Stimulated activated CD4-positive, alpha-beta T cell treated with anti-CD3 and anti-CD28 coated beads, Interleukin-12 subunit alpha, Interleukin-12 subunit beta, amount 100 ng/mL, for 4 hours (primary cell): ENCODE measurements at regions not wholly inside any gene's neighbourhood (a gene's known extent, or its start where the extent isn't known, plus 50 kb on each side); places are given as distances from the start of the nearest gene placed in this dataset.
"Not testable (repeated sequence)": the region's sequence is repeated elsewhere in the genome, so short reads cannot be mapped to it uniquely, and the experiment has no call there.

ENCODE experiments used
- DNase-seq: peaks from one replicate; pipeline ENCODE4 v3.0.0-alpha.2; 2020

DNA sequence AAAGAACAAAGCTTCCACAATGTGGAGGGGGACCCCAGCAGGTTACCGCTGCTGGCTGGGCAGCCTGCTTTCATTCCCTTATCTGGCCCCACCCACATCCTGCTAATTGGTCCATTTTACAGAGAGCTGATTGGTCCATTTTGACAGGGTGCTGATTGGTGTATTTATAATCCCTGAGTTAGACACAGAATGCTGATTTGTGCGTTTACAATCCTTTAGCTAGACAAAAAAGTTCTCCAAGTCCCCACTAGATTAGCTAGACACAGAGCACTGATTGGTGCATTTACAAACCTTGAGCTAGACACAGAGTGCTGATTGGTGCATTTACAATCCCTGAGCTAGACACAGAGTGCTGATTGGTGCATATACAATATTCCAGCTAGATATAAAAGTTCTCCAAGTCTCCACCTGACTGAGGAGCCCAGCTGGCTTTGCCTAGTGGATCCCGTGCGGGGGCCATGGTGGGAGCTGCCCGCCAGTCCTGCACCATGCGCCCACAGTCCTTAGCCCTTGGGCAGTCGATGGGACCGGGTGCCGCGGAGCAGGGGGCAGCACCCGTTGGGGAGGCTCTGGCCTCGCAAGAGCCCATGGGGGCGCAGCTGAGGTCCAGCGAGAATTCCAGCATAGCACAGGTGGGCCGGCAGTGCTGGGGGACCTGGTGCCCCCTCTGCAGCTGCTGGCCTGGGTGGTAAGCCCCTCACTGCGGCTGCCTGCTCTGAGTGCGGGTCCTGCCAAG is 88.8 kb upstream of the MYLIP start:
- not testable (repeated sequence) for DNase-seq

DNA sequence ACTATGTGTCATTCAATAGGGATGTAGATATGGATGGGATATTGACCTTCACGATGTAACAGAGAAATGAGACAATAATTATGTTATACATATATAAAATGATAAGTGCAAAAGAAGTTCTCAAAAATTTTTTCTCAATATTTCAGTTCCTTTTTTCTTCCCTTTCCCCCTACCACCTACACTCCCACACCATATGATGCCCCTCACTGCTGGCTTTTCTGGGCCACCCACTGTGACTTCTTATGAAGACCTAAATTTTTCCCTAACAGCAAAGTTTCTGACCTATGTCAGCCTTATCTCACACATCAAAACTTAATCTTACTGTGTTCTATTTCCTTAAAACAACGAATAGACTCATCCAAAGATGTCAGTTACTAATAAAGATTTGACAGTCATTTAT is 89.9 kb upstream of the MYLIP start:
- DNase-seq, result no peak

DNA sequence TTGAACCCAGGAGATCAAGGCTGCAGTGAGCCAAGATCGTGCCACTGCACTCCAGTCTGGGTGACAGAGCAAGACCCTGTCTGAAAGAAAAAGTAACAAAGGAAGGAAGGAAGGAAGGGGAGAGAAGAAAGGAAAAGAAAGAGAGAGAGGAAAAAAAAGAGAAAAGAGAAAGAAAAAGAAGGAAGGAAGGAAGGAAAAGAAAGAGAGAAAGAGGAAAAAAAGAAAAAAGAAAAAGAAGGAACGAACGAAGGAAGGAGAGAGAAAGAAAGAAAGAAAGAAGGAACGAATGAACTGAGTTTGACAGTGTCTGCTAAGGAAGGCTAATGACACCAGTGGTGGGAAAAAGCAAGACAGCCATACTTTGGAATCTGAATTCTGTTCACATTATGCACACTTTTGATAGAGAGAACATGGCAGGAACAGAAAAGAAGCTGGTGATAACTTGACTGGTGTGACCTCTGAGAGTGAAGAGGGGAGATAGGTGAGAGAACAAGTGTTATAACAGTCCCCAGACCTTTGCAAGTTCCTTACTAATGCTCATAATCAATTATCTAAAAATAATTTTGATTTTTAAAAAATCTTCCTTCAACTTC is 93.3 kb upstream of the MYLIP start:
- DNase-seq, result no peak

DNA sequence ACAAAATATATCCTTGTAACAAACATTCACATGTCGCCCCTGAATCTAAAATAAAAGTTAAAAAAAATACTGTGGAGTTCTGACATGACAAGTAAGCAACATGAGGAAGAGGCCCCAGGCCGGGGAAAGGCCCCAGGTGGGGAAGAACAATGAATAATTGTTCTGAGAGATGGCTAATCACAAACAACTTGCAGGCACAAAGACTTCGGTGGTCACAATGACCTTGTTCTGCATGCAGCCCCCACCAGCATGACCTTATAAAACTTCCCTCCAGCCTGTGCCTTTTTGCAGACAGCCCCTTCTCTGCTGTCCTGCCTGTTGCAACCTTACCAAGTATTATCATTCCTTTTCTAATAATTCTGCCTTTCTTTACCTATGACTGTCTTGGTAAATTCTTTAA is 95.7 kb upstream of the MYLIP start:
- DNase-seq, result no peak

DNA sequence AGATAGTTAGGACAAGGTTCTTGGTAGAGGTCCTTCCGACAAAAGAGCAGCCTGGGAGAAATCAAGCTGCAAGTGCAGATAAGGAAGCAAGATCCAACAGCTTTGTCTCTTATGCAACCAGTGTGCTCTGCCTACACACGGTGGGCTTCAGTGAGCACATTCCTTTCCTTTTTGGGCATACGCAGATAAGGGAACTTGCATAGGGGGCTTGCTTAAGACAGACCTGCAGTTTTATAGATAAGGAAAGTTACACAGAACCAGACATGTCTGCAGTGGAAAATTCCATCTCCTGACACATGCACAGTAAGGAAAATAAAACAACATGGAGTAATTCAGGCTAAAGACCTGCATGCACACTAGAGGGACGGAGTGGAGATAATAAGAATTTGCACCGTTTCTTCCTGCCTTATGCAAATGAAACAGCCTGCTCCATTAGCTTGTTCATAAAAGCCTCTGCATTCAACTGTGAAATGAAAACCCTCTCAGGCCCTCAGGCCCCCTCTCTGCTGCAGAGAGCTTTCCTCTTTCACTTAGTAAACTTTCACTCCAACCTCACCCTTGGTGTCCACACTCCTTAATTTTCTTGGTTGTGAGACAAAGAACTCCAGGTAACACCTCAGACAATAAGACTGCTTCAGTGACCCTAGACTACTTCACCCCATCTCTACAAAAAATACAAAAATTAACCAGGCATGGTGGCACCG is 97.5 kb upstream of the MYLIP start:
- DNase-seq, result no peak

DNA sequence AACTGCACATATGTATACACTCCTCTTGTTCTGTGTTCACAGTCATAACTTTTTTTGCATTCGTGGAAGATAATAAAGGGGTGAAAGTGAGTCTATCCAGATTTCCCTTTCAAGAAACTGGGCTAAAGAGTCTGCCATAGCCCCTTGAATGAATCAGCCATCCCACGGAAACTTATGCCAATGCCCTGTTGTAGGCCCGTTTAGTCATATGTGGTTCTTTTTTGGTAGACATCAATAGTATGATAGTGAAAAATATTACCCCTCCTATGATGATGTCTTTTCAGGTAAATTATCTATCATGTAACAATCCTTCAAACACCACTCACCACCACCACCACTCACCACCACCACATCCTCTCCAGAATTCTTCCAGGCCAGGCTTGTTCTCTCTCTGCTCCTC is 99.9 kb upstream of the MYLIP start:
- DNase-seq, result no peak

DNA sequence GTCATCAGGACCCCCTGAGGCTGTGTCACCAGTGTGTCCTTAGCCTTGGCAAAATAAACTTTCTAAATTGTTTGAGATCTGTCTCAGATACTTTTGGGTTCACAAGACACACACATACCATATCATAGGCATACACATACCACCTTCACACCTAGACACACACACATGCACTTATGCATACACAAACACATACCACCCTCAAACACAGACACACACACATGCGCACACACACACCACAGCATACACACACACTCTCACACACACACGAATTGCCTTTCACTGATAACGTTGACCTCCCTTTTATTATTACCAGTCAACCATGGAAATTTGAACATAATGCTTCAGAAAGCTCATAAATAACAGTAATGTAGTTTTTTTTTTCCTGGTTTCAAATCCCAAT is 108.6 kb upstream of the MYLIP start:
- DNase-seq, result no peak

DNA sequence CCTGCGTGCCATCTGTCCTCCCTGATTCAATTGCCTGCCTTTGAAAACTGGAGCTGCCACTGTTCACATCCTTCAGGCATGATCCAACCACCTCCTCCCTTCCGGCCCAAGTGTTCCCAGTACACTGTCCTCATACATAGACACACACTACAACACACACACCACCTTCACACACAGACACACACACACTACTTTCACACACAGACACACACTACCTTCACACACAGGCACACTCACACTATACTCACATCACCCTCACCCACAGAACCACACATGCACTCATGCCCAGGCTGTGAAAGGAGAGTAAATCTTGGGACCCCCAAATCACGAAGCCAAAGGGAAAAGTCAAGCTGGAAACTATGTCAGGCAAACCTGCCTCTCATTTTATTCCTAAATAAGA is 109.4 kb upstream of the MYLIP start:
- DNase-seq, result no peak

DNA sequence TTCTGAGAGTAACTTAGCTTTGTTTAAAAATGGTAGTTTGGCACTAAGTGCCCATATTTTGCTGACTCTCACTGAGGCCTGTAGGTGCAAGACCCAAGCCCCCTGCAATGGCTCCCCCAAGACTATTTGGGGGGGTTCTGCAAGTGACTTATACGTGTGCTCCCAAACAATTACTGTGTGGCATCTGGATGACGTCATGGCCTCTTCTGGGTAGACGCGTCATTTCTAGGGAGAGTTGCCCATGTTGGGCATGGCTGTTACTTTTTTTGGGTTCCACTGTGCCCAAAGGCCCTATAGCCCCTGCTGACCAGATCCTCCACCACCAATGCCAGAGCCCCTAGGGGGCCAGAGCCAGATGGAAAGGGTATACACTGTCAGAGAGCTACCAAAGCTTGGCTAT is 110.3 kb upstream of the MYLIP start:
- no peak for DNase-seq

DNA sequence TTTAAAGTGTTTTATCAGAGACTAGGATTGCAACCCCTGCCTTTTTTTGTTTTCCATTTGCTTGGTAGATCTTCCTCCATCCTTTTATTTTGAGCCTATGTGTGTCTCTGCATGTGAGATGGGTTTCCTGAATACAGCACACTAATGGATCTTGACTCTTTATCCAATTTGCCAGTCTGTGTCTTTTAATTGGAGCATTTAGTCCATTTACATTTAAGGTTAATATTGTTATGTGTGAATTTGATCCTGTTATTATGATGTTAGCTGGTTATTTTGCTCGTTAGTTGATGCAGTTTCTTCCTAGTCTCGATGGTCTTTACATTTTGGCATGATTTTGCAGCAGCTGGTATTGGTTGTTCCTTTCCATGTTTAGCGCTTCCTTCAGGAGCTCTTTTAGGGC is 114.6 kb upstream of the MYLIP start:
- not testable (repeated sequence) for DNase-seq

DNA sequence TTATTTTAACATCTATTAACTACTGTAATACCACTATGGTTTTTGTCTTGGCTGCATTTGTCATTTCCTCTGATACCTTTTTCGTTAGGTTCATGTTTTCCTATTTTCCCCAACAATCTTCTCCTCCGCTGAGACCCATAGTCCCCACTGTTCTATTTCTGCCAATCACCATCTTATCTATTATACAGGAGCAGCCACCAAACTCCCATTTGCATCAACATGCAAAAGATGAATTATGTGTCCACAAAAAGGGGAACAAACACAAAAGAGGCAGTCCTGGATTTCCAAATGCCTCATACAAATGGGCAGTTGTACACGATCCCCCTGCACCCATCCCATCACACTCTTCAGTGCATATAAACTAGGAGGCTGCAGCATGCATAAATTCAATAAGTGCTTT is 121.7 kb upstream of the MYLIP start:
- no peak for DNase-seq

DNA sequence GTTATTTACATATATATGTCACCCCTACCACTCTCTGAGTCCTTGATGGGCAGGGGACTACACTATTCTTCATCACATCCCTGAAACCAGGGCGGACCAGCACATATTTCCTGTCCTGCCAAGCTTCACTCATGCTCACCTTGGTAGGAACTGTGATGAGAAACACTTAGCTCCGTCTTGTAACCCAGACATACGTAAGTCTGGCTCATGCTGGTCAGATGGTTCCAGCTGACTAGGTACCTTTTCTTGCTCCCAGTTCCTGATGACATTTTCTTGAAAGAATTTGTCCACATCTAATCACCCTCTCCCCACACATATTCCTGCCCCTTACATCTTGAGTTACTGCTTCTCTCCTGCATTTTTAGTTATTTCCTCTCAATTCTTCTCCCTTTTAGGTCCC is 122.2 kb upstream of the MYLIP start:
- no peak for DNase-seq

DNA sequence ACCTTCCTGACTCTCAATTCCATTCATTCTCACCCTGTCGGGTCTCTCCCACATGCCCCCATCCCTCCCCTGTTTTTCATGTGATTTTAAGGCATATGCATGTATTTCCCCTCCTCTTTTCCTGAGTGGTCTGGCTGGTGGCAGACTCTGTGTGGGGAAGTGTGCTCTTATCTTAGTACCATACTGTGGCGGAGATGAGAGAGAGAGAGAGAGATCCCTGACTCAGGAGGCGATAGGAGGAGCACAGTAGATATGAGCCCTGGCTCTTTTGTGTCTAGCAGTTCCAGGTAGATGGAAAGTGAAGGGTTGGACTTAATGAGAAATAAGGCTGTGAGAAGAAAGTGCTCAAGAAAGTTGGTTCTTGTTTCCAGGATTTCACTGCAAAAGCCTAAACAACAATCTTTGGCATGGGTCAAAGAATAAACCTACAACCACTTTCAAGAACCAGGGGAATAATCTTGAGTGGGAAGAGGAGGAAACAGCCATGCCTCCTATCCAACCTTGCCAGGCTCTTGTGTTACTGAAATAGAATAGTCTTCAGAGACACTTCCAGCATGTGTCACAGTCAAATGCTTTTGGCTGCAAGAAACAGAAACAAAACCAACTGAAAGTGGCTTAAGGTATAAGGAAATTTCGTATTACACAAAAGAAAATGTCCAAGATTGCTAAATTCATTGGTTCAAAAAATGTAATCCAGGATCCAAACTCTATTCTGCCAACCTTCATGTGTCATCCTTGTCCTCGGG is 123.8 kb upstream of the MYLIP start:
- DNase-seq, result no peak

DNA sequence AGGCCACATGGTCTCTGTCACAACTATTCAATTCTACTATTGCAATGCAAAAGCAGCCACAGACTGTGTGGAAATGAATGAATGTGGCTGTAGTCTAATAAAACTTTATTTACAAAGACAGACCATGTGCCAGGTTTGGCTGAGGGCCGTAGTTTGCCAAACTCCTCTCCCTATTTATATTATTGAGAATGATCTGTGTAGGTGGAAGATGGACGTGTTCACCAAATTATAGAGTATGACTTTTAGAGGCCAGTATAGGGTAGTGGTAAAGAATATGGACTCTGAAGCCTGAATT is 125.7 kb upstream of the MYLIP start:
- no peak for DNase-seq

DNA sequence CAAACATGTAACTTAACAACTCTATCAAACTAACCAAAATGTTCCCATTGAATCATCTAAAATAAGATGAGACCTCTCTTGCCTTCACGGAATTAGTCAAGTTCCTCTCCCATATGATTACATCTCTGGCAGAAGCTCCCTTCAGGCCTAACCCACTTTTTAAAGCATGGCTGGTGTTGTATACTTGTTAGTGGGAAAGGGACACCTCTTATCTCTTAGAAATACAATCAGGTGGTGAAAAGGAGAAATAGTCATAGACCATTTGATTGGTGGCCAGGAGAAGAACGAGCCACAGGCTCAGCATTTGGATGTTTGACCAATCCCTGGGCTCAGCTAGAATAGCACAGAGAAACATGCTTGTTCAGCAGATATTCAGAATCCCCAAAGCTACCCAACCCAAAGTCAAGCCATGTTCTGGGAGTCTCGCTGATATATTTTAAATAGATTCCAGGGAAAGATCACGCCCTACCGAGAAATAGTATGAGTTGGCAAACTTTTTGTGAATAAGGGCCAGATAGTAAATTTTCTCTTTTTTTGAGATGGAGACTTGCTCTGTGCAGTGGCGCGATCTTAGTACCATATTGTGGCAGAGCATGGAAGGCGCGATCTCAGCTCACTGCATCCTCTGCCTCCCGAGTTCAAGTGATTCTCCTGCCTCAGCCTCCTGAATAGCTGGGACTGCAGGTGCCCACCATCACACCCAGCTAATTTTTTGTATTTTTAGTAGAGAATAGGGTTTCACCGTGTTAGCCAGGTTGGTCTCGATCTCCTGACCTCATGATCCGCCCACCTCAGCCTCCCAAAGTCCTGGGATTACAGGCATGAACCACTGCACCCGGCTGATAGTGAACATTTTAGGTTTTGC is 126.3 kb upstream of the MYLIP start:
- no peak for DNase-seq

DNA sequence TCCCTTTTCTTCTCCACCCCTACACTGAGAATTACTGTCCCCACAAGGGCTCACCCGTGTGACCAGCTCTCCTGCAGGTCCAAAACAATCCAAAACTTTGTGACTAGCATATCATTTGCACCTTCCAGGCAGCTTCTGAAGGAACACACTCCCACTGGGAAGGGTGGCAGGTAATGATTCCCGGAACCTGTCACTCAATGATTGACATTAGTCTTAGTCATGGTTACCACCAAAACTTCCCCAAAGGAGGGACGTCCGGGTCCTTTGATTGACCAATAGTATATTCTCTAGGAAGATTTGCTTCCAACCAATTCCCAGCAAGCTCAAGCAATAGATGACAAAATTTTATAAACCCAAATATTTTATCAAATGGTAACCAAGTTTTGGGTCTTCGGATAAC is 127.7 kb upstream of the MYLIP start:
- DNase-seq, result no peak

DNA sequence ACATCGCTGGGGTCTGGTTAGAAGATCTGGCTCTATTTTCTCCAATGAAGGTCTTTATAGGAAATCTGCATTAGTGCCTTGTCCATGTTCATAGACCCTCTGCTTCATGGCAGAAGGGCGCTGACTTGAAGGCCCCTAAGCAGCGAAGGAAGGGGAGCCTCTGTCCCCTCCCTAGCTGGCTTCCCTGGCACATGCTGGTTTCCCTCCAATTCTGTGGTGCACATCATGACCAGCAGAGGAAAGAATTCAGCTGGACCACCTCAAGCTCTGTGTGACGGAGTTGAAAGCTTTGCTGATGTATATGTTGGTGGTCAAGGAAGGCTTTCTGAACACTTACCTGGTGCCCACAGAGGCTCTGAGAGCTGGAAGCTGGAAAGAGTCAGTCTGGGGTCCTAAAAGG is 129.7 kb upstream of the MYLIP start:
- no peak for DNase-seq

DNA sequence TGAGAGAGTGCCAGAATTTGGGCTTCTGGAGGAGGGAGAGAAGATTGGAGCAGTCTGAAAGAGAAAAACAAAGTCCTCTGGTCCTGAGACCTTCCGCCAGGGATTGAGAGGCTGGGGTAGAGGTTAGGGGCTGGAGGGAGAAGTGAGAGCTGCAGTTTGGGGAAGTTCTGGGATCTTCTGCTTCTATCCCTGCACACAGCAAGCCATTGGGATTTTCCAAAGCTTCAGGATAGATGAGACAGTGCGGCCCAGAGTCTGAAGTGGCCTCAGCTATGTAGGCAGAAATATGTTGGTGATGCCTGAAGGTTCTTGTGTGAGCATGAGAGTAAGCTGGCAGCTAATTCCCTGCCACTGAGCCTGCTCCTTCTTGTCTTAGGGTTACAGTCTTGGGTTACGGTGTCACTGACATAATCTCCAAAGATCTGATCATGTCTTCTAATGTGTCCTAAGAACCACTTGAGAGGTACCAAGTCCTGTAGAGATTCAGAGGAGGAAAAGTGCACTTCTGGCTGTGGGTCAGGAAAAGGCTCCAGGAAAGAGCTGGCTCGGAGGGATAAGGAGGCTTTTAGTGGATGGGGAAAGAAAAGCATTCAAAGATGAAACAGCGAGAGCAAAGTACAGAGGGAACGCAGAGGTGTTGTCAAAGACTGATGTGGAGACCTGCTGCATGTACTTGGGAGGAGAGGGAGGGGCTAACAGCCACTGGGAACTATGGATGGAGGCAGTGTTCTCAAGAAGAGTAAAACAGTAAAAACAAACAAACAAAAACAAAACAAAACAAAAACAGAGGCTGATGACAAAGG is 131.1 kb upstream of the MYLIP start:
- DNase-seq, result no peak

DNA sequence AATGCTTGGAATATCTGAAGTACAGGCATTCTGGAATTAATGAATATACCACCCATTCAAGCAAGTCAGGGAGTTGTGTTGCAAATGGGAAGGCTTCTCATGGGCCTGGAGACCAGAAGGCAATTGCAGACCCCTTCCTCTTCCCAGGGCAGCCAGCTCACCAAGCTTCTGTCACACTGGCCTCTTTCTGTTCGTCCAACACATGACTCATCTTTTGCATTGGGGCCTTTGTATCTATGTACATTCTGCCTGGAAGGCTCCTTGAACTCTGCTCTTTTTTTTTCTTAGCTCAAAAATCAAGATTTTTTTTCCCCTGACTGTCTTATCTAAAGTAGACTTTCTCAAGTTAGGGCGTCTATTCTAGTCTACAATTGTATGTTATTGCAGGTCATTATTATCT is 132.9 kb upstream of the MYLIP start:
- no peak for DNase-seq

DNA sequence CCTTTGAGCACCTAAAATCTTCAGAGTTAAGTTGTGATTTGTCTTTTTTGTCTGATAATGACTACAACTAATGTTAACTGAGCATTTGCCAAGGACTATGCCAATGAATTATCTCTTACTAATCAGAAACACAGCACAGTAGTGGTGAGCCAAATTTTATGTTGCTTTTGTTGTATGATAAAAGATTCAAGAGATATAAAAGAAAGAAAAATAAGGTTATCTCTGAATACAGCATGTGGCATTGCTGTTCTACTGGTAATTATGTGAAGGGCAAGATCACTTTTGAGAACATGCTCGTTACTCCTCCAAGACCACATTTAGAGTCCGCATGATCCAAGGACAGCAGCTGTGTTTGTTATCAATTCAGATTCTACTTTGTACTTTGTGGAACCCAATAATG is 133.4 kb upstream of the MYLIP start:
- no peak for DNase-seq

DNA sequence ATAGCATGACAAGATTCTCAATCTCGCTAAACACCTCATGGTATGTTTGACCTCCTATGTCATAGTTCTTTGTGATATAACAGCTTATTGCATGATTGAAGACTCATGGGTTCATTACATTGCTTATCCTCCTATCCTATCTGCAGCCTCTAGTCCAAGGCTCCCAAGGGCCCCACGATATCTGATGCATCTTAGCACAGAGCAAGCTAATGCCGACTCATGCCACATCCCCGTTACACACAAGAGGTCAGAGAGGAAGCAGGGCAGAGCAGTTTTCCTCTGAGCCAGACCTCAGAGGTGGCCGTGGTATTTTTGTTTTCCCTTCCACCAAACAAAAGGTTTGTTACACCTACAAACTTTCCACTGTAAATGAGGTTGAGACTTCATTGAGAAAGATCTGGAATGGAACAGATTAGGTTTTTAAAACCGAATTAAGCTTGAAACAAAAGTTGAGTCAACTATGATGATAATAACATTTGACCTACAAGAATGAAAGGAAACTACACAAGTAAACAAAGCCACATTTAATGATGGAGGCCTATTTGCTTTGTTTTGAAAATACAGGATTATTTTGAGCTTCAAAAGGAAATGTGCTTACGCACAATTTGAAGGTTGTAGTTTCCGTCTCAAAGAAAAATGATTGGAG is 133.9 kb upstream of the MYLIP start:
- no peak for DNase-seq
